NCI-H2196 (cell line): ENCODE measurements at regions not wholly inside any gene's neighbourhood (a gene's known extent, or its start where the extent isn't known, plus 50 kb on each side); places are given as distances from the start of the nearest gene placed in this dataset.

Source experiments
- DNase-seq: peaks from one replicate; lab custom pipeline; 2025; ENCODE audit not compliant: unreplicated experiment; lab: John Stamatoyannopoulos, UW

GRCh38 chr13:105285526-105285925, 1249.9 kb downstream of the EFNB2 start:
- DNase-seq, result no peak

DNA sequence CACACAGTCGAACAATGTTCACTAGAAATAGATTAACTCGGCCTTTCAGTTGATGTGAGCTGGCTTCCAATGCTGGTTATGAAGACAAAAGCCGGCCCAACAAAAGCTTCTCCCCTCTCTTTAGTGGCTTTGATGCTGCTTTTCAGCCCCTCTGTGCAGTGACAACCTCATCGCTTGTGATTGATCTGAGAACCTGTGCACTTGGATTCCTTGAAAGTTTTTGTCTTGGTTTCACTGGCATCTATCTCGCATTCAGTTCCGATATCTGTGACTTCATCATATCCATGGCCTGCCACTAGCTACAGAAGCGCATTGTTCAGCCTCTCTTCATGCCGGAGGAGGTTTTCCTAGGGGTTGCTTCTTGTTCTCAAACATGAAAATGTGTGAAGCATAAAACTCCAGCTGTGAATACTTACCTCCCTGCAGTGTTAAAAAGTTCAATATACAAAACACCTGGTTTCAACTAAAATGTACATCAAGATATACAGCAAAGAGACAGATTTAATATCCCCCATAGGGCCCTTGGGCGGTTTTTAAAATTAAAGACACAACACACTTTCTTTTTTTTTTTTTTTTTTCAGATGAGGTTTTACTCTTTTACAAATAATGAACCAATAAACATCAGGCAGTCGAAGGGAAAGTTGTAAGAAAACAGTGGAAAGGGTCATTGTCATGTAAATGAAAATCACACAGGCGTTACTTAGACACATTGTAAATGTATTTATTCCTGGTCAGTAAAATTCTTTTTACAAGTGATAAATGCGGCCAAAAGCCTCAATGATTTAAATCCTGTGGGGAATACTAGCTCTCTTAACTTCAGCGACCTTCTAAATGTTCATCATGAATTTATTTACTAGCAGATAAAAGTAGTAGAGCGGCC, 1252.8 kb downstream of the EFNB2 start:
- no peak for DNase-seq

DNA sequence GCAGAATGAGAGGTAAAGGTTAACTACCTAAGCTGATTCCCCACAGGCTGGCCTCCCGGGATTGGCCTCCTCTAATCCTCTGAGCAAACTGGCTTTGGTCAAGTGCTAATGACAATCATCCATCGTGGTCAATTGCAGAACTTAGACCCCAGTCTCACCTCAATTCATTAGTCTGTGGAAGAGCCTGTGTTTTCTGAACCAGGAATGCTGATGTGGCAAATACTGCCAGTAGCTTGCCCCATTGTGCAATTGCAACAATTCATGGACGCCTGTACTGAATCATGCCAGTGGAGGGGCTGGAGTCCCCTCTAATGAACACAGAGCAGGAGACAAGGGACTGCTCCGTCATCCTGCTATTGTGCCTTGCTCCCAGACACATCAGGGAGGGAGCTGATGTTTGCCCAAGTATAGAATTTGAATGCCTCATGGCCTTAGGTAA, 1256.5 kb downstream of the EFNB2 start:
- DNase-seq, result no peak

GRCh38 chr13:105276571-105276970, 1258.9 kb downstream of the EFNB2 start:
- no peak for DNase-seq

DNA sequence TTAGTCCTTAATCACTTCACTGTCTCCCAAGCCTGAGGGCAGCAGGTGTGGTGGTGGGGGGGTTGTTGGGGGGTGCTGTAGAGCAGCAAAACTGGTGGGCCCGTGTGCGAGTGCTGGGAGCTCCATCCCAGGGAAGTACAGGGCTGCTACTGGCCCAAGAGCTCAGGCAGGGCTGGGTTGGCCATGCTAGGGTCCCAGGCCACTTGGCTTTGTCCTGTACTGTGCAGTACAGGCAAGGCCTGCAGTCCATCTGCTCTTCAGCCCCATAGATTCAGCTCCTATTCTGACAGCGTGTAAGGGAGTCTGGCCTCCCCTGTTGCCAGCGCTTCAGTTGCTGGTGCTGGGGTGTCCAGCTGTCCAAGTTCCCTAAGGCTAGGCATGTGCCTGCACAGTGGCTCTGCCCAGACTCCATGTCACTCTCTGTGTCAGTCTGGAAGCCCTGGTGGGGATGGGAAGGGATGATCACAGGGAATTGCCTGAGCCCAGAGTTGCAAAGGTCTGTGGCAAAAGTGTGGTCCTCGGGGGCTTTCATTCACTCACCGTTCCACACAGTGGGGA, 1261.7 kb downstream of the EFNB2 start:
- no peak for DNase-seq

DNA sequence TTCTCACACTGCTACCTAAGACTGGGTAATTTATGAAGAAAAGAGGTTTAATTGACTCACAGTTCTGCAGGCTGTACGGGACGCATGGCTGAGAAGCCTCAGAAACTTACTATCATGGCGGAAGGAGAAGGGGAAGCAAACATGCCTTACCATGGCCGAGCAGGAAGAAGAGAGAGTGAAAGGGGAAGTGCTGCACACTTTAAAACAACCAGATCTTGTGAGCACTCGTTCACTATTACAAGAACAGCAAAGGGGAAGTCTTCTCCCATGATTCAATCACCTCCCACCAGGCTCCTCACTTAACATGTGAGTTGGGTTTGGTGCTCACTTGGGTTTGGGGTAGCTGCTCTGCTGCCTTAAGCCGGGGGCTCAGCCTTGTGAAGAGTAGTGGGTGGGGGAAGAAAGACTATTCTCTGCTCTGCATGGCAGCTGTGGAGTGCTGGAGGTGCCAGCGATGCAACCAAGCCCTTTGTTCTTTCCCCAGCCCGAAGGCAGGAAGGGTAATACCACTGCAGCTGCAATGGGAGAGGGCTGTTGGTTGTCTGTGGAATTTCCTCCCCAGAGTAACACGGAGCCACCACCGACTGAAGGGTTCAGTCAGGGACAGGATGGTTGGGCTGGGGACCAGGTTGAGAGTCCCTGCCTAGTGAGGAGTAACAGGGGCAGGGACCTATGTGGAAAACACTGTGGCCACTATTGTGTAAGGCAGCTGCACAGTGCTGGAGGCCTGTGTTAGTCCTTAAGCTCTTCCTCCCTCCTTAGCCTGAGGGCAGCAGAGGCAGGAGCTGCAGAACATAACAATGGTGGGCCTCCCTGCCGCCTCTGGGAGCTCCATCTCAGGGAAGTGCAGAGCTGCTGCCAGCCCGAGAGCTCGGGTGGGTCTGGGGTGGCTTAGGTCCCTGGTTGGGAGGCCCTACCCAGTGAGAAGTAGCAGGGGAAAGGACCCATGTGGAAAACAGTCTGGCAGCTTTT, 1262.5 kb downstream of the EFNB2 start:
- no peak for DNase-seq

DNA sequence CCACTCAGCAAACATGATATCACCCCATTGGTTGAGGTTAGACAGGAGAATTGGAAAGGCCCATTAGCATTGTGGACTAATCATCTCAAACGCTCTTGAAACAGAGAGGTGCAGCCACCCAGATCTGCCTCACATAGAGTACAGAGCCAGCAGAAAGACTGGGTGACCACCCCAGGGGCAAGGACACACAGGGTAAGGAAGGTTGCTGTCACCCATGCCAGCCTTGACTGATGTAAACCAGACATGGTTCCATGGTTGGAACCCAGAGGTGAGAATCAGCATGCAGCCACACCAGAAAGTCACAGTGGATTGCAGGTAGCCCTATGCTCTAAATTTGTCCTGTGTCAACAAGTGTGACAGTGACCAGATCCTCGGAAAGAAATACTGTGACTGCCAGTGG, 1268.8 kb downstream of the EFNB2 start:
- DNase-seq, result no peak

DNA sequence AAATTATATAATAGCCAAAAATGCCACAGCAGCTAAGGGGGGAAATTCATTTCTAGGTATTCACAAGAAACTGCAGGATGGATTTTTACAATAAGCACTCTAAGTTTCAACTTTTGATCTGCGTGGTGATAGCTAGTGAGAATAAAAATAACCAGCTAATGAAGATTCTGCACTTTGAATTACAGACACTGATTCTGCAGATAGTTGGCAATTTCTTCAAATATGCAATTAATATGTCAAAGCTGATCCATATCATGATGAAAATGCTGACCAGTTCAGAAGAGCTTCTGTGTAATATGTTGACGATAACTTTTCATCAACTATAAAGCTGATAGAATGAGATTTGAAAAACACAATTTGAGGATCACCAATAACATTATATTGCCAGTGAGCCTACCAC, 1272.9 kb downstream of the EFNB2 start:
- no peak for DNase-seq

GRCh38 chr13:105259426-105259825, 1276.0 kb downstream of the EFNB2 start:
- DNase-seq, result no peak

DNA sequence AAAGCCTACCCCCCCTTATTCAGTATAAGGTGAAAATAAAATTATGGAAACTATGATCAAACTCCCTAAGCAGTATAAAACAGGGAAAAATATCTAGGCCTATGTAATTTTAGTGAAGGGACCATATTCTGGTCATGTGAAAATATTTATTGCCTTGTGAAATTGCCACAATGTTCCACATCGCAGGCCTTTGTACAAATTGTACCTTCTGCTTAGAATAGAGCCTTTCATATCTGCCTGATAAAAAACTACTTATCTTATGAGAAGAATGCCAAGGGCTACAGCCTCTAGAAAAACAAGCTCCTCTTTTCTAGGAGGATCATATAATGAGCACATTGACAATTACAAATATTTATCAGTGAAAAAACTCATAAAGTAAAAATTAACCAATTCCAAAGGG, 1280.0 kb downstream of the EFNB2 start:
- no peak for DNase-seq

DNA sequence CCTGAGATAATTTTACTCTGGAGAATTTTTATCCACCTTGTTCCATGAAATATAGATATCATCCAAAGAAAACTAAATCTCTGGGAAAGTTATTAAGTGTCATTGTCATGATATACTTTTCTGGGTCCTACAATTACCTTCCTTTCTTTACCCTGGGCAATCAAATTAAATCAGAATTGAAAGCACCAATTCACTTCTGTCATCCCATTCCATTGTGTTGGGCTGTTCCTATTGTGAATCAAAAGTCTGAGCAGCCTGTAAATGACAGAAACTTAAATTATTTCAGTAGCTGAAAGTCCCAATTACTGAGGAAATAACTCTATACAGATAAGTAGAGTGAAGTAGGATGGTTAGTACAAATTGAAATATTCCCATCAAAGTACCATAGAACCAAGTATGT, 1284.2 kb downstream of the EFNB2 start:
- DNase-seq, result no peak

- DNase-seq, result no peak
These were observed 1287.6 kb downstream of the EFNB2 start for GRCh38 chr13:105247830-105248229.

DNA sequence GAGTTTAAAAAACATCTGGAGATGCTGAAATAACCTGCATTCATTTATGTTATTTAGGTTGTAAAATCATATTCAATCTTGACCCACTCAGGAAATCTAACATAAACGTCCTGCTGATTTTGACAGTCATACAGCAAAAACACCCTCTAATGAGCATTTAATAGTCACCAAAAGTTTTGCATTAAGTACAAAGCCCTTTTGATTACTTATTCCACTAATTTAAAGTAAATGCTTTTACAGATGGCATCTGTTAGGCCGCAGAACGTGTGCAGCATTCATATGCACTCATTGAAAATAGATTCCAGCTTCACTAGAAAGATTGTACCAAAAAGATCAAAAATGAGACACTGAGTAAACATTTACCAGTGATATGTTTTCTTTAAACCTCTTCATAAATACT, 1295.1 kb downstream of the EFNB2 start:
- no peak for DNase-seq

GRCh38 chr13:105232439-105232838, 1303.0 kb downstream of the EFNB2 start:
- DNase-seq, result no peak

GRCh38 chr13:105232006-105232405, 1303.5 kb downstream of the EFNB2 start:
- DNase-seq, result no peak

DNA sequence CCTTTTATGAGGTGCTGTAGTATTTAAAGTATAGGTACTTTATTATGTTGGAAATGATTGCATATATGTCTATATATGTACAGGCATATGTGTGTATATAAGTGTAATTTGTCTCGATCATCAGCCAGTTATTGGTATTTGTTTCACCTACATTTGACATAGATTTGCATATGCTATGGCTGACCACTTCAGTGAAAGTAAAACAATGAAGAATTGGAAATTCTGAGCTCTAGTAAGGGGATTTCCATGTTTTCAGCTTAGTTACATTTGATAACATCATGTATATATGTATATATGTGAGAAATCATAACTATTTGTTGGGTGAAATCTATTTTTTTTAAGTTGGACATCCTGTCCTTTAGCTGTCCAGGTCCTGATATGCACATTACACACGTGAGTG, 1303.9 kb downstream of the EFNB2 start:
- DNase-seq, result no peak

GRCh38 chr13:105220881-105221280, 1314.6 kb downstream of the EFNB2 start:
- DNase-seq, result no peak

DNA sequence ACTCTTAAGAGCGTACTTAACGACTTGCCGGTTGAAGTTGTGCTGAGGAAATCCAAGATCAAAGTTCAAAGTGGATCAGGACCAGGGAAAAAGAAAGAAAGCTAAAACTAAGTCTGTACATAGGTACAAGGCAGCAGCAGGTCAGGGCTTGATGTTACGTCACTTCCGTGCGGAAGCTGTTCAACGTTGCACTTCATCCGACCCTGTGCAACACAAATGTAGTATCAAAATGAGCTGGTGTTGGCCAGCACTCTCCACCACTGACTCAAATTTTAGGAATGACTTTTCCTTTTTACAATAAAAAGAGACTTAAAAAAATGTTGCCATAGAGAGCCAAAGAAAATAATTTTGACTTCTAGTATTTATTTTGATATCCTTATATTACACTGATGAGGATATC, 1315.4 kb downstream of the EFNB2 start:
- no peak for DNase-seq

GRCh38 chr13:105219651-105220050, 1315.8 kb downstream of the EFNB2 start:
- no peak for DNase-seq

- no peak for DNase-seq
These were observed 1322.0 kb downstream of the EFNB2 start for GRCh38 chr13:105213512-105213911.

DNA sequence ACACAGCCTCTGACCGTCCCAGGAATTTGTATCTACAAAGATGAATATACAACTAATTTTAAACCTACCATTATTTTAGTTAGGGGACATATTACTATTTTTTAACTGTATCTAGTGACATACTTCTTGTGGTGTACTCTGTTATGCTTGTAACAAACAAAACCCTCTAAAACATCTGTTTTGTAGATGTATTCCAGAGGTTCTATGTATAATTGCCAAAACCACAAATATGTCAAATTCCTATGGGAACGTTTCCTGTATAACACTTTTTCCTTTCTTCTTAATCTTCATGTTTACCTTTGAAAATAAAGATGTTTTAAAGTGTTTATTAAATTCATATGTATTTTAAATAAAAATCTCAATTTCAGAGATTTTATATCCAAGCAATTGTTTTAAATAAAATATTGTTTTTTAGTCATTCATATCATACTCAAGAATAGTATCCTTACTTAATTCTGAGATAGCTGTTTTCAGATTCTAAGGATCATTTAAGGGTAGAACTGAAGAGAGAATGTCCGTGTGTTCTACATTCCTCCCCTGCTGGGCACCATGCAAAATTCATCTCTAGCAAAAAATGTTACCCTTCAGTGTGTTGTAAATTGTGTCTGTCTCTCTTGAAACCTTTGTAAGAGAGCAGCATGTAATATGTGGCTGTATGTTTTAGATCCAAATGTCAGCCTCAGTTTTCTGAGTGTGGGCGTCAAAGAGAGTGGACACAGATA, 1327.7 kb downstream of the EFNB2 start:
- DNase-seq, result no peak
